ENCODE measurements at regions not wholly inside any gene's neighbourhood (a gene's known extent, or its start where the extent isn't known, plus 50 kb on each side); places are given as distances from the start of the nearest gene placed in this dataset.

GRCh38 chr3:117842086-117842485 is 1132.5 kb downstream of the TUSC7 start:
- no peak for DNase-seq
- no peak for TF ChIP-seq CTCF (IDR thresholded peaks at IDR 0.05)
- ATAC-seq: no peak
- Histone ChIP-seq H3K4me3 (no peak overlapping the region), H3K36me3 (no peaks in the 10 kb centered on the region), H3K27ac (no peak overlapping the region), H3K27me3 (ENCODE audit: low read depth) (no peaks in the 10 kb centered on the region), H3K9me3 (no peaks in the 10 kb centered on the region), H3K4me1 (no peaks in the 10 kb centered on the region)
- intact Hi-C loops (cut with DNase I): no loop called here

GRCh38 chr3:117843356-117843755 is 1133.8 kb downstream of the TUSC7 start:
- Histone ChIP-seq H3K4me3 (no peak overlapping the region), H3K36me3 (no peaks in the 10 kb centered on the region), H3K9me3 (no peaks in the 10 kb centered on the region), H3K27ac (no peak overlapping the region), H3K27me3 (ENCODE audit: low read depth) (no peaks in the 10 kb centered on the region), H3K4me1 (no peaks in the 10 kb centered on the region)
- intact Hi-C loops (cut with DNase I): no loop called here
- no peak for TF ChIP-seq CTCF (IDR thresholded peaks at IDR 0.05)
- DNase-seq: no peak
- no peak for ATAC-seq

DNA sequence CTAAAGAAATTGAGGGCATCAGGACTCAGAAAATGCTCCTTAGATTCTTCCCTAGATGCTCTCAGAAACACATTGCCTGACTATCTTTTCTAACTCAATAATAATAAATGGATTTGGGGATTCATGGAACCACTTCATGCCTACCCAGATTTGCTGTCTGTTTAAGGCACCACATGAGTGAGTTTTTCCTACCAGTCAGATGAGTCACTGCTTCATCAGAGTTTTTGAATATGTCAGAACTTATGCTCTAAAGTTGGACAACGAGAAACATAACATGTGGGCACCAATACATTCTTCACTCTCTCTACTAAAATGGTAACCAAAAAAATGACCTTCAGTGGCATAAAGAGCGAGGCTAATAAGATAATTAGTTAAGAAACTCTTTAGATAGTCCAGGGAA is 1135.1 kb downstream of the TUSC7 start:
- no peak for DNase-seq
- intact Hi-C loops (cut with DNase I): no loop called here
- Histone ChIP-seq H3K27me3 (ENCODE audit: low read depth) (no peaks in the 10 kb centered on the region), H3K9me3 (no peaks in the 10 kb centered on the region), H3K36me3 (no peaks in the 10 kb centered on the region), H3K4me3 (no peak overlapping the region), H3K27ac (no peak overlapping the region), H3K4me1 (no peaks in the 10 kb centered on the region)
- no peak for TF ChIP-seq CTCF (IDR thresholded peaks at IDR 0.05)
- ATAC-seq: no peak

GRCh38 chr3:117846238-117846637 is 1136.7 kb downstream of the TUSC7 start:
- H3K9me3 ChIP-seq: no peaks in the 10 kb centered on the region
- intact Hi-C loops (cut with DNase I): no loop called here
- ATAC-seq: peak in 1 of 2 donors; percentile 35
- TF ChIP-seq CTCF (IDR thresholded peaks at IDR 0.05): no peak
- H3K27ac ChIP-seq: no peak overlapping the region
- H3K27me3 ChIP-seq (ENCODE audit: low read depth): no peaks in the 10 kb centered on the region
- DNase-seq: no peak
- no peak overlapping the region for H3K4me3 ChIP-seq
- no peaks in the 10 kb centered on the region for H3K36me3 ChIP-seq
- no peaks in the 10 kb centered on the region for H3K4me1 ChIP-seq

- Histone ChIP-seq H3K36me3 (no peaks in the 10 kb centered on the region), H3K4me1 (no peaks in the 10 kb centered on the region), H3K27me3 (ENCODE audit: low read depth) (no peaks in the 10 kb centered on the region), H3K4me3 (no peak overlapping the region), H3K9me3 (no peaks in the 10 kb centered on the region), H3K27ac (no peak overlapping the region)
- DNase-seq: no peak
- no peak for ATAC-seq
- no peak for TF ChIP-seq CTCF (IDR thresholded peaks at IDR 0.05)
- intact Hi-C loops (cut with DNase I): no loop called here
Observed at GRCh38 chr3:117848606-117849005, 1139.0 kb downstream of the TUSC7 start.

Measured in lower lobe of right lung (tissue), 2 donors.